Urothelium cell line (cell line): ENCODE measurements at regions not wholly inside any gene's neighbourhood (a gene's known extent, or its start where the extent isn't known, plus 50 kb on each side); places are given as distances from the start of the nearest gene placed in this dataset.
"Not testable (repeated sequence)": the region's sequence is repeated elsewhere in the genome, so short reads cannot be mapped to it uniquely, and the experiment has no call there.

Experiments used
- DNase-seq: peaks from one replicate; pipeline ENCODE4 v3.0.0; 2011; ENCODE audit warnings: low spot score, mixed read lengths
- FAIRE-seq: peaks from 2 replicates; lab custom pipeline; 2011; peaks lifted over from hg19 to GRCh38; lab: Jason Lieb, UNC

DNA sequence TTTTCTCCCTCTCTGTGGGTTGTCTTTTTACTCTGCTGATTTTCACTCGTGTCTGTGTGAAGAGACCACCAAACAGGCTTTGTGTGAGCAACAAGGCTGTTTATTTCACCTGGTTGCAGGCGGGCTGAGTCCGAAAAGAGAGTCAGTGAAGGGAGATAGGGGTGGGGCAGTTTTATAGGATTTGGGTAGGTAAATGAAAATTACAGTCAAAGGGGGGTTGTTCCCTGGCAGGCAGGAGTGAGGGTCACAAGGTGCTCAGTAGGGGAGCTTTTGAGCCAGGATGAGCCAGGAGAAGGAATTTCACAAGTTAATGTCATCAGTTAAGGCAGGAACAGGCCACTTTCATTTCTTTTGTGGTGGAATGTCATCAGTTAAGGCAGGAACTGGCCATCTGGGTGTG lies 729.6 kb downstream of the TRHDE start:
- not testable (repeated sequence) for DNase-seq, FAIRE-seq

DNA sequence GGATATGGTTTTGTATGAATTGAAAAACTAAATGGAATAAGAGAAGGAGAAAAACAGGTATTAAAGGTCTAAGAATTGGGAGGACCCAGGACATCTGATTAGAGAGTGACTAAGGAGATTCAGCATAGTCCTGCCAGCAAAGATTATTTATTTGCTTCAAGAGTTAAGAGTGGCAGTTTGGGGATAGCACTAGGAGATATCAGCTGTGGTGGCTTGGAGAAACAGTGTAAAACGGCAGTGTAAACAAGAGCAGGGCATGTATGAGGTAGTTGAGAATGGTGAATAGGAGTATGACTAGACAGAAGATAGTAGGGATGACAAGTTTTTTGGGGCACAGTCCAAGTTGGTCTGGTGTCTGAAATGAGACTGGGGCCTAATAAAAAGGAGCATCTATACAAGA lies 730.3 kb downstream of the TRHDE start:
- not testable (repeated sequence) for FAIRE-seq, DNase-seq

DNA sequence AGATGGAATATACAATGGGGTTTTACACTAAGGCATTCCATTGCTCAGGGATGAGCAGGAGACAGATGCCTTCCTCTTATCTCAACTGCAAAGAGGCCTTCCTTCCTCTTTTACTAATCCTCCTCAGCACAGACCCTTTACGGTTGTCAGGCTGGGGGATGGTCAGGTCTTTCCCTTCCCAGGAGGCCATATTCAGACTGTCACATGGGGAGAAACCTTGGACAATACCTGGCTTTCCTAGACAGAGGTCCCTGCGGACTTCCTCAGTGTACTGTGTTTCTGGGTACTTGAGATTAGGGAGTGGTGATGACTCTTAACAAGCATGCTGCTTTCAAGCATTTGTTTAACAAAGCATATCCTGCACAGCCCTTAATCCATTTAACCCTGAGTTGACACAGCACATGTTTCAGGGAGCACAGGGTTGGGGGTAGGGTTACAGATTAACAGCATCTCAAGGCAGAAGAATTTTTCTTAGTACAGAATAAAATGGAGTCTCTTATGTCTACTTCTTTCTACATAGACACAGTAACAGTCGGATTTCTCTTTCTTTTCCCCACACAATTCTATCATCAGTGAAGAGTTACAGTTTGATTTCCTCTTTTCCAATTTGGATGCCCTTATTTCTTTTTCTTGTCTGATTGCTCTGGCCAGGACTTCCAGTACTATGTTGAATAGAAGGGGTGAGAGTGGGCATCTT lies 737.1 kb downstream of the TRHDE start:
- DNase-seq, FAIRE-seq: not testable (repeated sequence)

DNA sequence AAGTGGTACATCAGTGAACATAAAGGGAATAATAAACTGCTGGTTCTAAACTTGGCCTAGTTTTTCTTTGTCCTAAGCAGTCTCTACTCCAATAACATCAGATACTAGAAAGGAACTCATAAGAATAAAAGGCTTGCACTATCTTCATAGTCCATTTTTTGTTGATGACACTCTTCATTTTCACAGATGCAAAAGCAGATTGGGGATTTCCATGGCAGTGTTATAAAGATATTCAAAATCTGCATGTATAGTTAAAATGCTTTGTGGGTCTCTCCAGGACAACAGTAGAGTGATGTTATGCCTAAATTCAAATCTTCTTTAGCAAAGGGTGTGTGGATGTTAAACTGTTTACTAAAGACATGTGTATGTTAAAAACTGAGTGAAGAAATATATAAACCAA lies 745.8 kb downstream of the TRHDE start:
- no peak for FAIRE-seq

DNA sequence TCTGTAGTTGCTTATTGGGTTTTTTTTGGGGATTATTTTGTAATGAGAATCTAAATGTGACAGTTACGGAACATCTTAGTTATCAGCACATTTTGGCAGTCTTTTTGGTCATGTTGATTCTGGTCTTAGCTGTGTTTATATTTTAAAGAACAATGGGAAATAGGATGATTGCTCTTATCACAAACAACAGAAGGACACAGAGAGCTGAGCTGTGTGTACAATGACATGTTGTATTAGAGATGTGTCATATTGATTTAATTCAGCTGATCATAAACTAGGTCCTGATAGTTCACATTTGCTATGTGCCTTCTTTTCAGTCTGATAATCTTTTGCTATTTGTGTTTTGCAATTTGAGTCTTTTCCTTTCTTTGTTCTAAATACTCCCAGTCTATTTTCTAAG lies 781.7 kb downstream of the TRHDE start:
- no peak for DNase-seq
- no peak for FAIRE-seq

More for the DNA sequence above, 745.8 kb downstream of the TRHDE start:
- DNase-seq = no peak

DNA sequence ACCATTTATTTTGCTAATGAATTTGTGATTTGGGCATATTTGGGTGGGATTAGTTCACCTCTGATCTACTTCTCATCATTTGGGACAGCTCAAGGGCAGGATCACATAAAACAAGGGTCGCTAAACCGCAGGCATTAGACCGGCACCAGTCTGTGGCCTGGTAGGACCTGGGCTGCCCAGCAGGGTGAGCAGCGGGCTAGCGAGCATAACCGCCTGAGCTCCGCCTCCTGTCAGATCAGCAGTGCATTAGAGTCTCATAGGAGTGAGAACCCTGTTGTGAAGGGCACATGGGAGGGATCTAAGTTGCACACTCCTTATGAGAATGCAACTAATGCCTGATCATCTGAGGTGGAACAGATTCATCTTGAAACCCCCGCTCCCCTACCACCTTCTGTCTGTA lies 785.3 kb downstream of the TRHDE start:
- FAIRE-seq = no peak
- no peak for DNase-seq

DNA sequence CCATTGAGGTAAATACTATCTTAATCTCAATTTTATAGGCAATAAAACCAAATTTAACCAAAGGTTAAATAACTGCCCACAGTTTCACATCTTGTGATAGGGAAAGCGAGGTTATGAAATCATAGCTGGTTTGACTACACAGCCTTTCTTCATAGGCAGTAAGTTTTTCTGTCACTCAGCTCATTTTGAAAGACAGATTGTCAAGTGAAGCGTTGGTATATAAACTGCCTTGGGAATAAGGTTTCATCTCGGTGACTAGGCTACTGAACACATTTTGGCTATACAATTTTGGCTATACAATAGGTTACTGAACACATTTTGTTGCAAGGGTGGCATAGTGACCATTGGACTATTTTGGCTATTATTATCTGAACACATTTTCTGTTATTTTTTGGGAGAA lies 793.7 kb downstream of the TRHDE start:
- DNase-seq = no peak
- FAIRE-seq = no peak

DNA sequence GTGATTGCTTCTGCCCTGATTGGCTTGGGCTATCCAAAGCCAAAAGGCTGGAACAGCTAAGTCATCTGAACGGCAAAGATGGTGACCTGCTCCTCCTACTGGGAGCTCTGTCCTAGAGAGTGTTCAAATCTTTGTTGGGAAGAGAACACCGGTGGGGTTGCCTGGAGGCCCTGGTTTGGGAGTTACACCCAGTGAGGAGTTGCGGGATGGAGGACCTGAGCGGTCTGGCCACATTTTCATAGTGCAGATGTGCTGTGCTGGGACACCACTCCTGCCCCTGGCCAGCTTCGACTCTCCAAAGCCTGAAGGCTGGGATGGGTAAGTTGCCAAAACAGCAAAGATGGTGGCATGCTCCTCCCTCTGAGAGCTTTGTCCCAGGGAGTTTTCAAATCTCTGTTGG lies 795.4 kb downstream of the TRHDE start:
- DNase-seq (no peak), FAIRE-seq (no peak)

DNA sequence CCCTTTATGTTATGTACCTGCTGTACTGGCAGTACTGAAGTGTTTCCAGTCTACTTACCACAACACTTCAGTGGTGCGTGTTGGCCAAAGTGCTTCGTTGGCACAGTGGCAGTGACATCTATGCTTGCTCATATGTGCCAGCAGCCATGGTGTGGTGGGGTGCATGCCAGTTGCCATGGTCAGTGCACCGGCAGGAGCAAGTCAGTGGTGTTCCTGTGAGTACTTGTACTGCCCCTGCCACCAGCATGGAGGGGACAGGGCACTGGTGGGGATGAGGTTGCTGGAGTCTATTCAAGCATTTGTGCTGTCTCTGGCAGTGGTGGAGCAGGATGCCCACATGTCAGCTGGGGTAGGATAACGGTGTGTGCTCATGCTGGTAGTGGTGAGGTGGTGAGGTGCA lies 800.0 kb downstream of the TRHDE start:
- no peak for DNase-seq
- no peak for FAIRE-seq

DNA sequence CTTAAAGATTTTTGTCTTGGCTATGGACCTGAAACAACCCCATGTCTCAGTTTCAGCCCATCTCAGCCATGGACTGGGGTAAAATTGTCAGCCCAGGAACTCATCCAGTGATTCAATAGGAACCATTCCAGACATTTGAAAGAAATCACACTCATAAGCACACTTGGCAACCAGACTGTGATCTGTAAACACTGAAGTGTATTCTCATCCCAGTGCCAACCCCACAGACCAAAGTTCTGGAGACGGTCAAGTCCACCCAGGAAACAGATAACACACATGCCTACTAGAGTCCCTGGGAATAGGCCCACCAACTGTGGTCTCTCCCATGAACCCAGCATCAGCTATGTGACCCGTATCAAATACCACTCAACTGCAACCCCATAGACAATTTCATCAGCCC lies 804.6 kb downstream of the TRHDE start:
- FAIRE-seq (no peak), DNase-seq (no peak)

DNA sequence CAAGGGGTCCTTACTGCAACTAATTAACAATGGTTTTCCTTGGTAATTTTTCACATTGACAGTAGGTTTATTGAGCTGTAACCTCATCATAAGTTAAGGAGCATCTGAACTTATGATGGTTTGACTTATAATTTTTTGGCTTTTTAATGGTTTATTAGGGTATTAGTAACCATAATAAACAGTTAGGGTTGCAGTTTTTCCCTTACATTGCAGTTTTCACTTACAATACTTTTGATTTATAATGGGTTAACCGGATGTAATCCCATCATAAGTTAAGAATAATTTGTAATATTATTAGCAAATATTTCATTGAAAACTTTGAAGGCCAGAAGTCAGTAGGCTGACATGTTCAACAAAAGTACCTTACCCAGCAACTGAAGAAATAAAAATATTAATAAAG lies 811.6 kb downstream of the TRHDE start:
- FAIRE-seq = no peak
- DNase-seq = no peak

DNA sequence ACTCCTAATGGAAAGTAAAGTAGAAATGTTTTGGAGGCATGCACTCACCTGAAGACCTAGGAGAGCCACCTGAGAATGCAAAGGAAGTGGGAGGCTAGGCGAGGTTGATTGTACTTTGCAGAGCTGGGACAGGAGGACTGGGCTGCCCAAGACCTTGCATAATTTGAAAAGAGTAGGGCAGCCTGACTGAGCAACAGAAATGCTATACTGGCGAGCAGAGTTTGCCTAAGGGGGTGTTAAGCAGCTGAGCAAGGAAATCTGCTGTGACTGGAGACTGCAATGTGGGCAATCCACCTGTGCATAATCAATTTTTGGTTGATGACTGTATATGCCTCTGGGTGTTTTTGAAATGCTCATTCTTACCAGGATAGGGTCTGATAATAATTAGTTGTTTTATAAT lies 834.1 kb downstream of the TRHDE start:
- FAIRE-seq = no peak
- no peak for DNase-seq

DNA sequence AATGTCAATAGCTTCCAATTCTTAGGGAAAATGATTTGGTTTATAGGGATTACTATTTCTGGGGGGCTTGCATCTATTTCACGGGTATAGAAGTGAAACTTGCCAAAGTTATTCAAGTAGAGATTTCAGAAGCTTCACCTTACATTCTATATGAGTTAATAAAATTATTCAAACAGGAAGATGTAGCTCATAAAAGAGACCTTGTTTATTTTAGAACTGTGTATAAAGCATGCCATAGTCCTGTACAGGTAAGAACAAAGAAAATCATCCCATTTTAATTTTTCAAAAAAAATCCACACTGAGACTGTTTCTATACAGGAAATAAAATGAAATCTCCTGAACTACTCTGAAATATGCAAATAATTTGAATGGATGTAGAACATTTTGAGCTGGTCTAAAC lies 834.7 kb downstream of the TRHDE start:
- DNase-seq (no peak), FAIRE-seq (no peak)

DNA sequence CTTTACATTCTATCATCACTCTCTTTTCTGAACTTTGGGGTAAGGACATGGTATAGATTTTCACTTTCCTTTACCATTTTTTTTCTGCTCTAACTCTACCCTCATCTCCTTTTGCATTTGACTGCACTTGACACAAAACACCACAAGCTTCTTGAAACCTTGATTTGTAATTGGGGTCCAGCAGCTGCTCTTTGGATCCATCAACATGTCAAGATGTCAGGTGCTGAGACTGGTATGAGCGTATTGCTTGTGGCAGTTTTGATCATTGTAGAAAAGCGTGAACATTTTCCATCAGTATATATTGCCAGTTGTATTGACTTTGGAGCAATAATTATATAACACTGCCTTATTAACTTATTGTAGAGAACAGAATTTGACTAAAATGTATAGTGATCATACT lies 838.6 kb downstream of the TRHDE start:
- no peak for DNase-seq

DNA sequence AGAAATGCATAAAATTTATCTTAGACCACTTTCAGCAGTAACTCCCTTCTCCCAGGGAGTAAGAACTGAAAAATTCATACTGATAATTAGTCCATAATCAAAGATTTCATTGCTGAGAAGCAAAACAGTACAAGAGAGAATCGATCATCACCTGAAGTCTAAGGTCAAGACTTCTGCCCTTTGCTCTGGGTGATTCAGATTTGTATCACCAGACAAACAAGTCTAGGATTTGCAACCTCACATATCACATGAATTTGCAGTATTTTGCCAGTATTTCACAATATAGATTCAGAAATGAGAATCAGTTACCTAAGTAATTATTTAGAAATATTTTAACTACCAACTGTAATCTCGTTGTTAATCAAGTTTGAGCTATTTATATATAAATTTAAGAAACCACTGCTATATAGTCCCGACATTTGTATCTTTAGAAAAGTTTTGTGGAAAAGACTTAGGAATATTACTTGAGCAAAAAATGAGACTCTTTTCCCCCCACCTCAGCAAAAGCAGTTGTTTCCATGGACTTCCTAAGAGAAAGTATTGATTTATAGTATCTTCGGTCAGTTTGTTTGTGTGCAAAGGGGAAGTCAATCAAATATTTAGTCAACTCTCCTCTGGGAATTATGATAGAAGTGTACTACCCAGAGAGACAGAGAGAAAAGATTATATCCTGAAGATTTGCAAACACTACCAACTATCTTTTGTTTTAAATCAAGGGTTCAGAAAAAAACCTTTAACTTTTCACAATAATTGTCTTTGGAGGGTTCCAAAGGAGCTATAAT lies 840.1 kb downstream of the TRHDE start:
- DNase-seq (no peak), FAIRE-seq (no peak)

More for the DNA sequence above, 838.6 kb downstream of the TRHDE start:
- FAIRE-seq = no peak

DNA sequence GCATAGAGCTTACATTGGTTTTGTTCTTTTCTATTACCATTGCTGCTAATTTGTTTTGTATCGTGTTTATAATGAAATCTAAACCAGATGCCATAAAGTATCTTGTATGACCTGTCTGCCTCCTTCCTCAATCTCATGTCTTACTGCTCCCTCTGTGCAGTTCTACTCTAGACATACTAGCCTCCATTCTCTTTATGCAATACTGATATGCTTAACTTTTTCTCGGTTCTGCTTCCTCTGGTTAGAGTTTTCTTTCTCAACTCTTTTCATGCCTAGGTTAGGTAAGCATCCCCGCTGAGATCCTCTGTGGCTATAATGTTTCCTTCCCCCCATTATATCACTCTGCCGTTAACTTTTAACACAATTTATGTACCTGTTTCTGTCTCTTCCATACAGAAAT lies 852.3 kb downstream of the TRHDE start:
- DNase-seq (no peak), FAIRE-seq (no peak)

DNA sequence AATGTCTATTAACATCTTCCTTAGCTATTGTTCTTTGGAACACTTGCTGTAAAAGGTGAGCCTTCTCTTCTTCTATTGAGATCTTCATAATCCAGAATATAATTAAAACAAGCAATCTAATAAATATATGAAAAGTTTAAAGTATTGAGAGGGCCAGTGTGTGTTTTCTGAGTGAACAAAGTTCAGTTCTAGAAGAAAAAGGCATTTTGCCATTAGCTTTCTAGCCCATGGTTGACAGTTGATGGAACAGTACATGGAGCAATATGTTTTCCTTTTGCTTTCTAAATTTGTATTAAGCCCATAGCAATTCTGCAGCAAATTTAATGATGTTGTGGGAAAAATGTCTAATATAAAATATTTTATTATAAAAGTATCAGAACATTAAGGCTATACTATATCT lies 853.0 kb downstream of the TRHDE start:
- no peak for DNase-seq
- no peak for FAIRE-seq

DNA sequence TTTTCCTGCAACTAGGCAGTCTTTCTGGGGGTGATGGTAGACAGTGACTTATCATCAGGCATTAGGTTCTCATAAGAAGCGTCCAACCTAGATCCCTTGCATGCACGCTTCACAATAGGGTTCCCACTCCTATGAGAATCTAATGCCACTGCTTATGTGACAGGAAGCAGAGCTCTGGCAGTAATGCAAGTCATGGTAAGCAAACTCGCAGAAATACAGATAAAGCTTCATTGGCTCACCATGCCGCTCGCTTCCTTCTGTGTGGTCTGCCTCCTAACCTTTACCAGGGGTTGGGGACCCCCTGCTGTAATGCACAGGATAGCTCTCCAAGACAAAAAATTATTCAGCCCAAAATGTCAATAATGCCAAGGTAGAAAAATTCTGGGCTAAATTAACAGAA lies 864.2 kb downstream of the TRHDE start:
- DNase-seq = no peak

DNA sequence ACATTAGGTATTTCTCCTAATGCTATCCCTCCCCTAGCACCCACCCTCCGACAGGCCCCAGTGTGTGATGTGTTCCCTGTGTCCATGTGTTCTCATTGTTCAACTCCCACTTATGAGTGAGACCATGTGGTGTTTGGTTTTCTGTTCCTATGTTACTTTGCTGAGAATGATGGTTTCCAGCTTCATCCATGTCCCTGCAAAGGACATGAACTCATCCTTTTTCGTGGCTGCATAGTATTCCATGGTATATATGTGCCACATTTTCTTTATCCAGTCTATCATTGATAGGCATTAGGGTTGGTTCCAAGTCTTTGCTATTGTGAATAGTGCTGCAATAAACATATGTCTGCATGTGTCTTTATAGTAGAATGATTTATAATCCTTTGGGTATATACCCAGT lies 867.5 kb downstream of the TRHDE start:
- FAIRE-seq, DNase-seq: not testable (repeated sequence)

More for the DNA sequence above, 864.2 kb downstream of the TRHDE start:
- no peak for FAIRE-seq

DNA sequence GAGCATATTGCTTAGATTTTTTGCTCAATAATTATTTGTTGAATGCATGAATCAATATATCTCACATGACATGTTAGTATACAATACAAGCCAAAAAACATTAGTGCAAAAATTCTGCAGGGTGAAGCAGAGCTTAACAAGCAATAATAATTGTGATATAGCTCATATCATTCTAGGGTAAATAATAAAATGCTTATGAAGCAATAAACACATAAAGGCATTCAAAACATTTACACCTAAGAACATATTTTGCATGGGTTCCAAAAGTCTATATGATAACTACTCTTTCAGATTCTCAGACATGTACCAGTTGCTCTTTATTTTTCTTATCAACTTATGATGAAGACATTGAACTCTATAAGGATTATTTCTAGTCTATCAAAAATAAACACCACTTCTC lies 886.2 kb downstream of the TRHDE start:
- no peak for FAIRE-seq

DNA sequence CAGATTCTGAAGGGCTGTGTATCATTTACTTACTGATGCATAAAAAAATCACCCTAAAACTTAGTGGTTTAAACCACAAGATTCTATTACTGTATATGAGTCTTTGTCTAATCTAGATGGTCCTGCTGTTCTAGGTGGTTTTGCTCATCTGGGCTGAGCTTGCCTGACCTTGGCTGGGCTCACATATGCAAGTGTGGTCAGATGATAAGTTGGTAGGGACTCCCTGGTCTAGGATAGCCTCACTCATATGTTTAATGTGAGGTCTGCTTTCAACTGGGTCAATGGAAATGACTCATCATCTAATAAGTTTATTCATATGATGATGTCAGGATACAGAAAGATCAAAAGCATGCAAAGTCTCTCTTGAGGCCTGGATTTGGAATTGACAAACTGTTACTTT lies 887.8 kb downstream of the TRHDE start:
- no peak for FAIRE-seq

More for the DNA sequence above, 886.2 kb downstream of the TRHDE start:
- DNase-seq = no peak

DNA sequence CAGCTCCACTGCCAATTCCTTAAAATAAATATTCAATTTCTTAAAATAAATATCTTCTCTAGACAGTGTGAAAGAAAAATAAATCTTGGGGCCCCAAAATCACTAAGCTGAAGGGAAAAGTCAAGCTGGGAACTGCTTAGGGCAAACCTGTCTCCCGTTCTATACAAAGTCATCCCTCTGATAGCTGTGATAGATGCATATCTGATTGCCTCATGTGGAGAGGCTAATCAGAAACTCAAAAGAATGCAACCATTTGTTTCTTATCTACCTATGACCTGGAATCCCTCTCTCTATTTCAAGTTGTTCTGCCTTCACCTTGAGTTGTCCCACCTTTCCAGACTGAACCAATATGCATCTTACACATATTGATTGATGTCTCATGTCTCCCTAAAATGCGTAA lies 889.8 kb downstream of the TRHDE start:
- DNase-seq = no peak
- FAIRE-seq = no peak

More for the DNA sequence above, 887.8 kb downstream of the TRHDE start:
- no peak for DNase-seq
